ACC112 (cell line): ENCODE measurements at regions not wholly inside any gene's neighbourhood (a gene's known extent, or its start where the extent isn't known, plus 50 kb on each side); places are given as distances from the start of the nearest gene placed in this dataset.

Source experiments
- H2AFZ ChIP-seq: fragments of 200-600 bp; sonication (generic); one replicate; pipeline ENCODE4 v1.6.0; 2017; ENCODE audit warnings: antibody characterized with exemption, low read length; ENCODE audit not compliant: unreplicated experiment
- H3K27ac ChIP-seq: fragments of 200-600 bp; sonication (generic); 2 replicates; pipeline ENCODE4 v1.5.1; 2014; ENCODE audit warnings: low read depth, mild to moderate bottlenecking, antibody characterized with exemption, low read length, moderate library complexity
- H3K27me3 ChIP-seq: fragments of 200-600 bp; sonication (generic); 2 replicates; pipeline ENCODE4 v1.6.1; 2014; ENCODE audit warnings: mild to moderate bottlenecking, antibody characterized with exemption, low read length, moderate library complexity, mixed read lengths; ENCODE audit not compliant: insufficient read depth
- H3K36me3 ChIP-seq: fragments of 200-600 bp; sonication (generic); 2 replicates; pipeline ENCODE4 v1.6.1; 2016; ENCODE audit warnings: mild to moderate bottlenecking, antibody characterized with exemption, low read length, moderate library complexity, mixed read lengths; ENCODE audit not compliant: insufficient read depth
- H3K4me1 ChIP-seq: fragments of 200-600 bp; sonication (generic); one replicate; pipeline ENCODE4 v1.6.1; 2016; ENCODE audit warnings: low read length, mixed read lengths; ENCODE audit not compliant: insufficient read depth, unreplicated experiment, control insufficient read depth
- H3K4me3 ChIP-seq: fragments of 200-600 bp; sonication (generic); 2 replicates; pipeline ENCODE4 v1.5.1; 2014; ENCODE audit warnings: mild to moderate bottlenecking, low read depth, low read length
- H3K79me2 ChIP-seq: fragments of 200-600 bp; sonication (generic); one replicate; pipeline ENCODE4 v1.6.0; 2016; ENCODE audit warnings: low read length; ENCODE audit not compliant: control insufficient read depth, unreplicated experiment, insufficient read depth

- H2AFZ ChIP-seq, result no peak overlapping the region
- H3K79me2 ChIP-seq, result no peaks in the 10 kb centered on the region
- peaks cover 37% of the 10 kb centered on the region for H3K27me3 ChIP-seq
- H3K36me3 ChIP-seq, result no peaks in the 10 kb centered on the region
- no peak overlapping the region for H3K4me3 ChIP-seq
- no peak overlapping the region for H3K27ac ChIP-seq
- no peaks in the 10 kb centered on the region for H3K4me1 ChIP-seq
Measured at GRCh38 chr7:1344981-1345701, 112.5 kb downstream of the UNCX start.

GRCh38 chr7:1345796-1346755 lies 113.2 kb downstream of the MICALL2 start:
- H3K36me3 ChIP-seq, result no peaks in the 10 kb centered on the region
- peaks cover 36% of the 10 kb centered on the region for H3K27me3 ChIP-seq
- H3K79me2 ChIP-seq, result no peaks in the 10 kb centered on the region
- H3K4me3 ChIP-seq, result no peak overlapping the region
- H2AFZ ChIP-seq, result no peak overlapping the region
- no peaks in the 10 kb centered on the region for H3K4me1 ChIP-seq
- H3K27ac ChIP-seq, result no peak overlapping the region

GRCh38 chr7:1346851-1347250 lies 112.4 kb downstream of the MICALL2 start:
- Histone ChIP-seq H3K4me3 (no peak overlapping the region), H3K36me3 (no peaks in the 10 kb centered on the region), H3K27ac (no peak overlapping the region), H3K4me1 (no peaks in the 10 kb centered on the region), H2AFZ (no peak overlapping the region), H3K27me3 (peaks cover 40% of the 10 kb centered on the region), H3K79me2 (no peaks in the 10 kb centered on the region)

GRCh38 chr7:1348096-1348822 lies 111.0 kb downstream of the MICALL2 start:
- Histone ChIP-seq H3K79me2 (no peaks in the 10 kb centered on the region), H2AFZ (no peak overlapping the region), H3K4me1 (no peaks in the 10 kb centered on the region), H3K36me3 (no peaks in the 10 kb centered on the region), H3K4me3 (no peak overlapping the region), H3K27ac (no peak overlapping the region), H3K27me3 (peaks cover 42% of the 10 kb centered on the region)

- Histone ChIP-seq H2AFZ (no peak overlapping the region), H3K36me3 (no peaks in the 10 kb centered on the region), H3K27me3 (peaks cover 42% of the 10 kb centered on the region), H3K4me3 (no peak overlapping the region), H3K4me1 (no peaks in the 10 kb centered on the region), H3K27ac (no peak overlapping the region), H3K79me2 (no peaks in the 10 kb centered on the region)
Measured at GRCh38 chr7:1348823-1349335, 110.4 kb downstream of the MICALL2 start.

GRCh38 chr7:1349351-1349761 lies 109.9 kb downstream of the MICALL2 start:
- Histone ChIP-seq H3K4me3 (no peak overlapping the region), H3K36me3 (no peaks in the 10 kb centered on the region), H3K27me3 (peaks cover 43% of the 10 kb centered on the region)

GRCh38 chr7:1351881-1352625 lies 107.2 kb downstream of the MICALL2 start:
- H3K36me3 ChIP-seq, result no peaks in the 10 kb centered on the region
- H3K27me3 ChIP-seq, result peaks cover 51% of the 10 kb centered on the region
- H3K4me3 ChIP-seq, result no peak overlapping the region
- H2AFZ ChIP-seq, result no peak overlapping the region
- no peak overlapping the region for H3K27ac ChIP-seq
- H3K79me2 ChIP-seq, result no peaks in the 10 kb centered on the region
- H3K4me1 ChIP-seq, result no peaks in the 10 kb centered on the region

More at GRCh38 chr7:1349351-1349761, 109.9 kb downstream of the MICALL2 start:
- Histone ChIP-seq H3K79me2 (no peaks in the 10 kb centered on the region), H2AFZ (no peak overlapping the region), H3K27ac (no peak overlapping the region), H3K4me1 (no peaks in the 10 kb centered on the region)

- Histone ChIP-seq H3K79me2 (no peaks in the 10 kb centered on the region), H3K4me3 (no peak overlapping the region), H3K36me3 (no peaks in the 10 kb centered on the region), H3K27me3 (peaks cover 55% of the 10 kb centered on the region), H2AFZ (no peak overlapping the region), H3K27ac (no peak overlapping the region), H3K4me1 (no peaks in the 10 kb centered on the region)
Measured at GRCh38 chr7:1352656-1353271, 106.5 kb downstream of the MICALL2 start.

GRCh38 chr7:1354661-1355567 lies 104.4 kb downstream of the MICALL2 start:
- no peaks in the 10 kb centered on the region for H3K36me3 ChIP-seq
- H3K79me2 ChIP-seq, result no peaks in the 10 kb centered on the region
- peaks cover 37% of the 10 kb centered on the region for H3K27me3 ChIP-seq
- no peaks in the 10 kb centered on the region for H3K4me1 ChIP-seq
- H3K4me3 ChIP-seq, result no peak overlapping the region
- H3K27ac ChIP-seq, result no peak overlapping the region
- H2AFZ ChIP-seq, result no peak overlapping the region
